GM21423 (cell line): ENCODE measurements at regions not wholly inside any gene's neighbourhood (a gene's known extent, or its start where the extent isn't known, plus 50 kb on each side); places are given as distances from the start of the nearest gene placed in this dataset.
"Not testable (repeated sequence)": the region's sequence is repeated elsewhere in the genome, so short reads cannot be mapped to it uniquely, and the experiment has no call there.

Experiments
- ATAC-seq: cut with Tn5 transposase; IDR thresholded peaks from one replicate; pipeline ENCODE4 v1.9.1; 2021; ENCODE audit warnings: mild to moderate bottlenecking, moderate library complexity; ENCODE audit not compliant: unreplicated experiment

GRCh38 chr16:61435346-61435745, 600.9 kb downstream of the CDH8 start:
- ATAC-seq, result no peak

- no peak for ATAC-seq
These were observed 603.8 kb downstream of the CDH8 start for GRCh38 chr16:61432421-61432820.

GRCh38 chr16:61421111-61421510, 615.1 kb downstream of the CDH8 start:
- no peak for ATAC-seq

GRCh38 chr16:61419791-61420190, 616.4 kb downstream of the CDH8 start:
- no peak for ATAC-seq

- not testable (repeated sequence) for ATAC-seq
These were observed 617.4 kb downstream of the CDH8 start for GRCh38 chr16:61418802-61419201.

GRCh38 chr16:61415126-61415525, 621.1 kb downstream of the CDH8 start:
- no peak for ATAC-seq

GRCh38 chr16:61413021-61413420, 623.2 kb downstream of the CDH8 start:
- no peak for ATAC-seq

GRCh38 chr16:61412562-61412961, 623.7 kb downstream of the CDH8 start:
- no peak for ATAC-seq

GRCh38 chr16:61409604-61410003, 626.6 kb downstream of the CDH8 start:
- no peak for ATAC-seq

- ATAC-seq, result no peak
These were observed 632.9 kb downstream of the CDH8 start for GRCh38 chr16:61403386-61403785.

- no peak for ATAC-seq
These were observed 644.3 kb downstream of the CDH8 start for GRCh38 chr16:61391896-61392295.

GRCh38 chr16:61390965-61391637, 645.1 kb downstream of the CDH8 start:
- ATAC-seq, result no peak

GRCh38 chr16:61385392-61386071, 650.7 kb downstream of the CDH8 start:
- ATAC-seq, result no peak

- no peak for ATAC-seq
These were observed 653.8 kb downstream of the CDH8 start for GRCh38 chr16:61382435-61382834.

GRCh38 chr16:61379311-61379710, 656.9 kb downstream of the CDH8 start:
- no peak for ATAC-seq

GRCh38 chr16:61374071-61374470, 662.2 kb downstream of the CDH8 start:
- ATAC-seq, result no peak

- ATAC-seq, result no peak
These were observed 664.4 kb downstream of the CDH8 start for GRCh38 chr16:61371881-61372280.

GRCh38 chr16:61371388-61371787, 664.9 kb downstream of the CDH8 start:
- no peak for ATAC-seq

- ATAC-seq, result no peak
These were observed 665.7 kb downstream of the CDH8 start for GRCh38 chr16:61370564-61370963.

- ATAC-seq, result no peak
These were observed 670.2 kb downstream of the CDH8 start for GRCh38 chr16:61366006-61366405.

- ATAC-seq, result no peak
These were observed 671.2 kb downstream of the CDH8 start for GRCh38 chr16:61364990-61365389.

GRCh38 chr16:61362585-61362984, 673.7 kb downstream of the CDH8 start:
- ATAC-seq, result no peak

- no peak for ATAC-seq
These were observed 691.4 kb downstream of the CDH8 start for GRCh38 chr16:61344791-61345190.
